SU-DHL-6 (cell line): ENCODE measurements at regions not wholly inside any gene's neighbourhood (a gene's known extent, or its start where the extent isn't known, plus 50 kb on each side); places are given as distances from the start of the nearest gene placed in this dataset.

Source experiments
- H2AFZ ChIP-seq: fragments of 200-600 bp; sonication (generic); 2 replicates; pipeline ENCODE4 v1.6.1; 2014; ENCODE audit warnings: low read depth, mild to moderate bottlenecking, moderate library complexity, mixed read lengths, antibody characterized with exemption, low read length; ENCODE audit not compliant: severe bottlenecking
- H3F3A ChIP-seq: fragments of 200-600 bp; shearing (Covaris generic); 2 replicates; pipeline ENCODE4 v1.6.0; 2016; ENCODE audit warnings: antibody characterized with exemption, mild to moderate bottlenecking; ENCODE audit not compliant: insufficient read depth
- H3K27ac ChIP-seq: fragments of 200-600 bp; sonication (generic); 2 replicates; pipeline ENCODE4 v1.5.1; 2016; ENCODE audit warnings: low read depth, mild to moderate bottlenecking, low read length, moderate library complexity, mixed read lengths
- H3K27me3 ChIP-seq: fragments of 200-600 bp; sonication (generic), shearing (Covaris generic); 2 replicates; pipeline ENCODE4 v1.6.0; 2014; ENCODE audit warnings: mild to moderate bottlenecking, low read length
- H3K36me3 ChIP-seq: fragments of 200-600 bp; sonication (generic); 2 replicates; pipeline ENCODE4 v1.6.1; 2014; ENCODE audit warnings: mild to moderate bottlenecking, low read length, mixed read lengths
- H3K4me2 ChIP-seq: fragments of 300-600, 200-600 bp; shearing (Covaris generic), sonication (generic); 2 replicates; pipeline ENCODE4 v1.6.0; 2014; ENCODE audit warnings: low read length, low read depth, mild to moderate bottlenecking; ENCODE audit not compliant: poor library complexity, severe bottlenecking
- H3K4me3 ChIP-seq: fragments of 200-600 bp; sonication (generic); 2 replicates; pipeline ENCODE4 v1.5.1; 2014; ENCODE audit warnings: antibody characterized with exemption, low read length, mild to moderate bottlenecking, mixed read lengths; ENCODE audit not compliant: insufficient read depth, poor library complexity, severe bottlenecking
- H3K79me2 ChIP-seq: fragments of 200-600 bp; sonication (generic); 2 replicates; pipeline ENCODE4 v1.6.1; 2014; ENCODE audit warnings: mild to moderate bottlenecking, low read length, moderate library complexity; ENCODE audit not compliant: insufficient read depth
- H3K9ac ChIP-seq: fragments of 200-600 bp; sonication (generic); 2 replicates; pipeline ENCODE4 v1.7.0; 2014; ENCODE audit warnings: mild to moderate bottlenecking, low read length
- H3K9me2 ChIP-seq: fragments of 200-600 bp; sonication (generic); replicated peaks from 2 replicates; pipeline ENCODE4 v1.6.1; 2014; ENCODE audit warnings: low read length; ENCODE audit not compliant: insufficient read depth
- H3K9me3 ChIP-seq: fragments of 200-600 bp; sonication (generic); 2 replicates; pipeline ENCODE4 v1.6.1; 2014; ENCODE audit warnings: low read length, mixed read lengths; ENCODE audit not compliant: insufficient read depth
- H4K20me1 ChIP-seq: fragments of 200-600 bp; sonication (generic); 2 replicates; pipeline ENCODE4 v1.6.1; 2014; ENCODE audit warnings: low read depth, mild to moderate bottlenecking, antibody characterized with exemption, low read length, moderate library complexity, mixed read lengths
- CTCF ChIP-seq: fragments of 200-600 bp; sonication (generic); IDR thresholded peaks from one replicate; pipeline ENCODE4 v1.5.1; 2017; ENCODE audit warnings: antibody characterized with exemption, mild to moderate bottlenecking, low read length, moderate library complexity; ENCODE audit not compliant: insufficient read depth, poor library complexity, severe bottlenecking
- EZH2phosphoT487 ChIP-seq: fragments of 200-600 bp; sonication (generic), shearing (Covaris generic); conservative IDR thresholded peaks from 2 replicates; pipeline ENCODE4 v1.6.1; 2018; ENCODE audit warnings: mild to moderate bottlenecking, antibody characterized with exemption, low read length, moderate library complexity, mixed read lengths

DNA sequence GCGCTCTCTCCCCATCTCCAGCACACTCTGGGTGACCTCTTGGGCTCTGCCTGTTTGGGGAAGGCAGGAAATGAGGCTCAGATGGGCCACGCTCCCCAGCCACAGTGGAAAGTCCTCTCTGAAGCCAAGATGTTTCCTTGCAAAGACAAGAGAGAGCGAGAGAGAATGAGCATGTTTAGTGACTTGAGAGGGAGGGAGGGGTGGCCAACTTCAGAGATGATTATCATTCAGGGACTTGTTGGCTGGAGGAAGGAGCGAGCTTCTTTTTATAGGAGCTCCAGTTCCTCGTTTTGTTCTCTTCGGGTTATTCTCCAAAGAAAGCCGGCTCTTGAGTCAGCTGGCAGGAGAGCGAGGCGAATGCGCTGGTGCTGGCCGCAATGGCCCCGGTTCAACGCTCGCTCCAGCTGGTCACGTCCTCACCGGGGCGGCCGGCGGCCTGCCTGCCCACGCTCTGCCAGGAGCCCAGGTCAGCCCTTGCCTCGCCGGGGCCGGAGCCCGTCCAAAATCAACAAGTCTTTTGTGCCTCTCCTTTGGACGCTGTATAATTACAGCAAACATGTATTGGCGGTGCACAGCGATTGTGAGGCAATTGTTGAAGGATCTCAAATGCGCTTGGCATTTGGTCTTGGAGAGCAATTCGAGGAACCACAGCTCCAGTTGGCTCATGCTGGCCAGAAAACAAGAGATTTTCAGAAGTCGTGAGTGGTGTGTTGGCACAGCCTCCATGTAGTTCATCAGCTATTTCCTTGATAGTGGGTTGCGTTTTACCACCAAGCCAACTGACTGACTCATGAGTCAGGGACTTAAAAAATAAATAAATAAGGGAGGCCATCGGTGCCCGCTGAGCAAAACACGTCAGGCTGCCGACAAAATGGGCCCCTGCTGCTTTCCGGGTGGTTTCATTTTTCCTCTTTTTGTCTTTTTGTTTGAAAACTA lies 288.6 kb downstream of the UACA start:
- no peaks in the 10 kb centered on the region for H3K79me2 ChIP-seq
- TF ChIP-seq EZH2phosphoT487 (no peak), CTCF (no peak)
- no peak overlapping the region for H2AFZ ChIP-seq
- H3K36me3 ChIP-seq, result no peaks in the 10 kb centered on the region
- H3K9ac ChIP-seq, result no peak overlapping the region
- H3K4me2 ChIP-seq, result no peak overlapping the region
- H3K9me2 ChIP-seq, result no peaks in the 10 kb centered on the region
- H3F3A ChIP-seq, result no peaks in the 10 kb centered on the region
- no peaks in the 10 kb centered on the region for H3K27me3 ChIP-seq
- H3K9me3 ChIP-seq, result no peaks in the 10 kb centered on the region
- no peak overlapping the region for H3K27ac ChIP-seq
- H3K4me3 ChIP-seq, result no peak overlapping the region
- H4K20me1 ChIP-seq, result no peaks in the 10 kb centered on the region

- no peak overlapping the region for H3K9ac ChIP-seq
Measured at GRCh38 chr15:70473581-70474370, 289.6 kb downstream of the UACA start.

GRCh38 chr15:70471517-70471916 lies 291.8 kb downstream of the UACA start:
- no peak overlapping the region for H2AFZ ChIP-seq
- no peak overlapping the region for H3K4me3 ChIP-seq
- no peaks in the 10 kb centered on the region for H3K79me2 ChIP-seq
- no peaks in the 10 kb centered on the region for H3K9me2 ChIP-seq
- H3K27me3 ChIP-seq, result no peaks in the 10 kb centered on the region
- H3K9me3 ChIP-seq, result no peaks in the 10 kb centered on the region
- no peak overlapping the region for H3K9ac ChIP-seq
- H3K4me2 ChIP-seq, result no peak overlapping the region
- H3K36me3 ChIP-seq, result no peaks in the 10 kb centered on the region
- H3F3A ChIP-seq, result no peaks in the 10 kb centered on the region
- TF ChIP-seq CTCF (no peak), EZH2phosphoT487 (no peak)
- H4K20me1 ChIP-seq, result no peaks in the 10 kb centered on the region
- H3K27ac ChIP-seq, result no peak overlapping the region

More at GRCh38 chr15:70473581-70474370, 289.6 kb downstream of the UACA start:
- Histone ChIP-seq H3F3A (no peaks in the 10 kb centered on the region), H4K20me1 (no peaks in the 10 kb centered on the region), H3K27me3 (no peaks in the 10 kb centered on the region), H2AFZ (no peak overlapping the region), H3K4me2 (no peak overlapping the region), H3K36me3 (no peaks in the 10 kb centered on the region), H3K9me3 (no peaks in the 10 kb centered on the region), H3K9me2 (no peaks in the 10 kb centered on the region), H3K79me2 (no peaks in the 10 kb centered on the region), H3K4me3 (no peak overlapping the region), H3K27ac (no peak overlapping the region)
- no peak for TF ChIP-seq CTCF
- TF ChIP-seq EZH2phosphoT487, result no peak
